ENCODE measurements at regions not wholly inside any gene's neighbourhood (a gene's known extent, or its start where the extent isn't known, plus 50 kb on each side); places are given as distances from the start of the nearest gene placed in this dataset.

DNA sequence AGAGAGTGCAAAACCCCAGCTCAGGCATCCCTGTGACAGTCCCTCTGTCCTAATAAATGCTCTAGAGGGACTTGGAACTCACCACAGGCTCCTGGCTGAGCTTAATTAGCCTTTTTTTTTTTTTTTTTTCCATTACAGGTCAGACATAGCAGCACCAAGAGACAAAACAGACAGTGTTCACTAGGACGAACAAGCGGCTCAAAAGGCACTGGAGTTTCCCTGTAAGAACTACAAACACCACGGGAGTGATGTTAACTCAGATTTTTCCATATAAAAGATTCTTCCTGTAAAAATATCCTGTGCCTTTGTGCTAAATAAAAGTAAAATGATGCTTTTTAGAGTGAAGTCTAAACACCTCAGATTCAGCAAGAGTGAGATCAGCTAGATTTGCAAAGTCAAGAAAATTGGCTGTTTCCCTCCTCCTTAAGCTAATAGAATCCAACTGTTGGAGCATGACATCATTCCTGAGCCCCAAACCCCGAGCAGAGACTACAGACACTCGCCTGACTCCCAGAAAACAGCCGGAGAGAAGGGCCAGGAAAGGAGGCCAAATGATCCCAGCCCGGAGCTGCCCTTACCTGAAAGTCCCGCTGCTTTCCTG lies 101.0 kb upstream of the AKIP1 start:
- no peak for ATAC-seq (ENCODE audit: poor library complexity)
- TF ChIP-seq, protein P1, sequence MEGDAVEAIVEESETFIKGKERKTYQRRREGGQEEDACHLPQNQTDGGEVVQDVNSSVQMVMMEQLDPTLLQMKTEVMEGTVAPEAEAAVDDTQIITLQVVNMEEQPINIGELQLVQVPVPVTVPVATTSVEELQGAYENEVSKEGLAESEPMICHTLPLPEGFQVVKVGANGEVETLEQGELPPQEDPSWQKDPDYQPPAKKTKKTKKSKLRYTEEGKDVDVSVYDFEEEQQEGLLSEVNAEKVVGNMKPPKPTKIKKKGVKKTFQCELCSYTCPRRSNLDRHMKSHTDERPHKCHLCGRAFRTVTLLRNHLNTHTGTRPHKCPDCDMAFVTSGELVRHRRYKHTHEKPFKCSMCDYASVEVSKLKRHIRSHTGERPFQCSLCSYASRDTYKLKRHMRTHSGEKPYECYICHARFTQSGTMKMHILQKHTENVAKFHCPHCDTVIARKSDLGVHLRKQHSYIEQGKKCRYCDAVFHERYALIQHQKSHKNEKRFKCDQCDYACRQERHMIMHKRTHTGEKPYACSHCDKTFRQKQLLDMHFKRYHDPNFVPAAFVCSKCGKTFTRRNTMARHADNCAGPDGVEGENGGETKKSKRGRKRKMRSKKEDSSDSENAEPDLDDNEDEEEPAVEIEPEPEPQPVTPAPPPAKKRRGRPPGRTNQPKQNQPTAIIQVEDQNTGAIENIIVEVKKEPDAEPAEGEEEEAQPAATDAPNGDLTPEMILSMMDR (IDR thresholded peaks at IDR 0.05): no peak
- H3K27ac ChIP-seq (ENCODE audit: low read depth in 1 of 2, low read length in 2 of 2): no peak overlapping the region
- no peaks in the 10 kb centered on the region for H3K36me3 ChIP-seq (ENCODE audit: insufficient read depth, low read length)
- DNase-seq: no peak
- H3K9me3 ChIP-seq (ENCODE audit: control insufficient read depth in 1 of 2, insufficient read depth in 1 of 2, low read length in 2 of 2): no peaks in the 10 kb centered on the region
- peaks cover 16 to 19% of the 10 kb centered on the region in 2 experiments for H3K27me3 ChIP-seq (ENCODE audit: control insufficient read depth in 1 of 2, insufficient read depth in 2 of 2, low read length in 2 of 2)
- Mint-ChIP-seq H3K27me3 (peaks cover 29% of the 10 kb centered on the region), H3K9me3 (no peaks in the 10 kb centered on the region), H3K4me3 (no peak overlapping the region), H3K4me1 (ENCODE audit: low read depth) (peaks cover 7% of the 10 kb centered on the region), H3K36me3 (ENCODE audit: low read depth) (no peaks in the 10 kb centered on the region), H3K27ac (no peak overlapping the region)
- ChIA-PET POLR2A (no interaction called here), CTCF (no interaction called here)
- peaks cover 12% of the 10 kb centered on the region for H3K4me1 ChIP-seq (ENCODE audit: insufficient read depth, low read length)
- peak overlapping the region; percentile 7 for H3K4me3 ChIP-seq (ENCODE audit: low read length)
- intact Hi-C loops (cut with DNase I, micrococcal nuclease): no loop called here

DNA sequence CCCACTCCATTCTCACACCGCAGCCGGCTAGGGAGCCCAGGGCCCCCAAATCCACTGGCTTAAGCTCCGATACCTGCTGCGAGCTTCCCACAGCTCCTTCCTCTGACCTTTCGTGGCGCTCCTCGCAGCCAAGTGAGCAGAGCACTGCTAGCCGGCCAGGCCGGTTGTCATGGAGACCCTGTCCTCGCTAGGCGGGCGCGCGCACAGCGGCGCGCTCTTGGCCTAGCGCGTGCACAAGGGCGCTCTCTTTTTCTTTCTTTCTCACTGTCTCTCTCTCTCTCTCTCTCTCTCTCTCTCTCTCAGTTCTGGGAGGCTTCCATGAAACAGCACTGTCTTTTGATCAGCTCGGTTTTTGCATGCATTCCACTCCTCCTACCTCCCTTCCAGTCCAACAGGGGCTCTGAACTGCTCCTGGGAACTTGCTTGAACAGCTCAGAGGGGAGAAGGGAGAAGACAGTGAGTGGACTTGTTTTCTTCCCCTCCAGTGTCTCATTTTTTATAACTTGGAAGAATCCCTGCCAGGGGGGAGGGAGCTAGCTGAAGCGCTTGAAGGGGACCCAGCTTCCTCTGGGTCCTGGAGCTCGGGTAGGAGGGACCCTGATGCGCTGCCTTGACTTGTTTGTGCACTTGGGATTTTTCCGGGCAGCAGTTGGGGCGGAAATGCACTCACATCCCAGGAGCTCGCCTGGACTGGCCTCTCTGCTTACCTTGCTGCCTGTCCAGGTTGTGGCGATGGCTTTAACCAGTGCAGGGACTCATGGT lies 100.3 kb upstream of the AKIP1 start:
- no peaks in the 10 kb centered on the region for H3K36me3 Mint-ChIP-seq (ENCODE audit: low read depth)
- DNase-seq: no peak
- H3K4me3 ChIP-seq (ENCODE audit: low read length): peak overlapping the region; percentile 7
- H3K27me3 ChIP-seq (ENCODE audit: control insufficient read depth in 1 of 2, insufficient read depth in 2 of 2, low read length in 2 of 2): peaks cover 16 to 19% of the 10 kb centered on the region in 2 experiments
- no peak overlapping the region for H3K27ac ChIP-seq (ENCODE audit: low read depth in 1 of 2, low read length in 2 of 2)
- no peaks in the 10 kb centered on the region for H3K9me3 ChIP-seq (ENCODE audit: control insufficient read depth in 1 of 2, insufficient read depth in 1 of 2, low read length in 2 of 2)
- H3K9me3 Mint-ChIP-seq: no peaks in the 10 kb centered on the region
- no peak overlapping the region for H3K27ac Mint-ChIP-seq
- H3K36me3 ChIP-seq (ENCODE audit: insufficient read depth, low read length): no peaks in the 10 kb centered on the region
- H3K4me1 Mint-ChIP-seq (ENCODE audit: low read depth): peaks cover 7% of the 10 kb centered on the region
- no peak for ATAC-seq (ENCODE audit: poor library complexity)
- H3K4me3 Mint-ChIP-seq: no peak overlapping the region
- POLR2A ChIA-PET: no interaction called here
- intact Hi-C loops (cut with DNase I, micrococcal nuclease): no loop called here
- TF ChIP-seq, protein P1 (IDR thresholded peaks at IDR 0.05): no peak
- H3K27me3 Mint-ChIP-seq: peaks cover 29% of the 10 kb centered on the region
- H3K4me1 ChIP-seq (ENCODE audit: insufficient read depth, low read length): peaks cover 12% of the 10 kb centered on the region
- CTCF ChIA-PET: no interaction called here

DNA sequence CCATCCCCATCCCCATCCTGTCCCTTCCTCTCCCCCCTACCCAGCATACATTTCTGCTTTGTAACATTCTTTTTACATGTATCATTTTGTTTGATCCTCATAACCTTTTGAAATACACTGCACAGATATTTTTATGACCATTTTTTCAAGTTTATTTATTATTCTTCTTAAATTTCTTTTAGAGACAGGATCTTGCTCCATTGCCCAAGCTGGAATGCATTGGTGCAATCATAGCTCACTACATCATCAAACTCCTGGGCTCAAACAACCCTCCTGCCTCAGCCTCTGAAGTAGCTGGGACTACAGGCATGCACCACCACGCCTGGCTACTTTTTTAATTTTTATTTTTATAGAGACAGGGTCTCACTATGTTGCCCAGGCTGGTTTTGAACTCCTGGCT lies 99.4 kb upstream of the AKIP1 start:
- peaks cover 29% of the 10 kb centered on the region for H3K27me3 Mint-ChIP-seq
- H3K36me3 Mint-ChIP-seq (ENCODE audit: low read depth): no peaks in the 10 kb centered on the region
- H3K9me3 Mint-ChIP-seq: no peaks in the 10 kb centered on the region
- Histone ChIP-seq H3K36me3 (ENCODE audit: insufficient read depth, low read length) (no peaks in the 10 kb centered on the region), H3K27me3 (ENCODE audit: control insufficient read depth in 1 of 2, insufficient read depth in 2 of 2, low read length in 2 of 2) (peaks cover 16 to 19% of the 10 kb centered on the region in 2 experiments), H3K4me1 (ENCODE audit: insufficient read depth, low read length) (peaks cover 12% of the 10 kb centered on the region), H3K9me3 (ENCODE audit: control insufficient read depth in 1 of 2, insufficient read depth in 1 of 2, low read length in 2 of 2) (no peaks in the 10 kb centered on the region), H3K4me3 (ENCODE audit: low read length) (no peak overlapping the region), H3K27ac (ENCODE audit: low read depth in 1 of 2, low read length in 2 of 2) (no peak overlapping the region)
- H3K27ac Mint-ChIP-seq: no peak overlapping the region
- CTCF ChIA-PET: no interaction called here
- peaks cover 7% of the 10 kb centered on the region for H3K4me1 Mint-ChIP-seq (ENCODE audit: low read depth)
- TF ChIP-seq, protein P1 (IDR thresholded peaks at IDR 0.05): no peak
- no peak overlapping the region for H3K4me3 Mint-ChIP-seq
- intact Hi-C loops (cut with DNase I, micrococcal nuclease): no loop called here
- DNase-seq (no peak), ATAC-seq (ENCODE audit: poor library complexity) (no peak)
- POLR2A ChIA-PET: no interaction called here

Data from CD4-positive, alpha-beta T cell (primary cell).